GM23248 (cell line): ENCODE measurements at regions not wholly inside any gene's neighbourhood (a gene's known extent, or its start where the extent isn't known, plus 50 kb on each side); places are given as distances from the start of the nearest gene placed in this dataset.

Source experiments
- DNase-seq: peaks from one replicate; pipeline ENCODE4 v3.0.0-alpha.2; 2015
- H2AFZ ChIP-seq: fragments of 200-600 bp; sonication (generic); 2 replicates; pipeline ENCODE4 v1.6.1; 2016; ENCODE audit warnings: antibody characterized with exemption
- H3F3A ChIP-seq: fragments of 200-600 bp; sonication (generic); 2 replicates; pipeline ENCODE4 v1.6.1; 2016; ENCODE audit warnings: mild to moderate bottlenecking, antibody characterized with exemption, mixed run types; ENCODE audit not compliant: insufficient read depth
- H3K27ac ChIP-seq: fragments of 200-600 bp; sonication (generic); 2 replicates; pipeline ENCODE4 v1.5.1; 2016; ENCODE audit warnings: mild to moderate bottlenecking
- H3K27me3 ChIP-seq: fragments of 200-600 bp; sonication (generic); replicated peaks from 2 replicates; pipeline ENCODE4 v1.6.1; 2016; ENCODE audit warnings: mild to moderate bottlenecking; ENCODE audit not compliant: insufficient read depth
- H3K36me3 ChIP-seq: fragments of 200-600 bp; sonication (generic); 2 replicates; pipeline ENCODE4 v1.6.1; 2016; ENCODE audit warnings: low read depth, mild to moderate bottlenecking
- H3K4me1 ChIP-seq: fragments of 200-600 bp; sonication (generic); 2 replicates; pipeline ENCODE4 v1.6.1; 2016; ENCODE audit warnings: mild to moderate bottlenecking; ENCODE audit not compliant: insufficient read depth
- H3K4me2 ChIP-seq: fragments of 200-600 bp; sonication (generic); one replicate; pipeline ENCODE4 v1.6.1; 2016; ENCODE audit warnings: mild to moderate bottlenecking; ENCODE audit not compliant: unreplicated experiment
- H3K4me3 ChIP-seq: fragments of 200-600 bp; sonication (generic); 2 replicates; pipeline ENCODE4 v1.5.1; 2016; ENCODE audit warnings: mild to moderate bottlenecking
- H3K79me2 ChIP-seq: fragments of 200-600 bp; sonication (generic); 2 replicates; pipeline ENCODE4 v1.6.1; 2016; ENCODE audit warnings: mild to moderate bottlenecking; ENCODE audit not compliant: insufficient read depth
- H3K9ac ChIP-seq: fragments of 200-600 bp; sonication (generic); 2 replicates; pipeline ENCODE4 v1.6.1; 2016; ENCODE audit warnings: mild to moderate bottlenecking
- H3K9me2 ChIP-seq: fragments of 200-600 bp; sonication (generic); 2 replicates; pipeline ENCODE4 v1.6.1; 2016; ENCODE audit warnings: mixed run types, mild to moderate bottlenecking, moderate library complexity; ENCODE audit not compliant: insufficient read depth
- H3K9me3 ChIP-seq: fragments of 200-600 bp; sonication (generic); one replicate; pipeline ENCODE4 v1.6.1; 2017; ENCODE audit warnings: low read depth
- H4K20me1 ChIP-seq: fragments of 200-600 bp; sonication (generic); 2 replicates; pipeline ENCODE4 v1.6.0; 2016; ENCODE audit not compliant: insufficient read depth
- EZH2 ChIP-seq: fragments of 200-600 bp; sonication (generic); IDR thresholded peaks from 2 replicates; pipeline ENCODE4 v1.6.1; 2018; ENCODE audit warnings: antibody characterized with exemption, mild to moderate bottlenecking; ENCODE audit not compliant: insufficient read depth, poor library complexity, severe bottlenecking
- EZH2phosphoT487 ChIP-seq: fragments of 200-600 bp; sonication (generic); IDR thresholded peaks from 2 replicates; pipeline ENCODE4 v1.6.1; 2018; ENCODE audit warnings: antibody characterized with exemption, moderate library complexity, mild to moderate bottlenecking, low read depth; ENCODE audit not compliant: insufficient read depth
- WGBS, 2 experiments: methylation state at CpG; one replicate each; pipeline ENCODE4 v1.1.6; 2015 to 2017; ENCODE audit warnings: low lambda C conversion rate in 2 of 2, low coverage in 1 of 2; ENCODE audit errors: missing lambda C conversion rate in 2 of 2; 5-methylcytosine and 5-hydroxymethylcytosine counted together
- in situ Hi-C: fragments of 300-500 bp; cut with MboI; formaldehyde crosslinking; loops from 2 replicates; pipeline ENCODE4 v1.15.0; 2020

GRCh38 chr6:94357381-94357980 is 938.1 kb upstream of the EPHA7 start:
- Histone ChIP-seq H3K4me3 (no peak overlapping the region), H3K27me3 (no peaks in the 10 kb centered on the region), H3K9me2 (no peaks in the 10 kb centered on the region), H2AFZ (no peak overlapping the region), H3K79me2 (no peaks in the 10 kb centered on the region), H3K4me1 (no peaks in the 10 kb centered on the region), H3K36me3 (no peaks in the 10 kb centered on the region), H3K9me3 (peaks cover 4% of the 10 kb centered on the region), H3F3A (no peaks in the 10 kb centered on the region), H3K4me2 (no peak overlapping the region), H3K27ac (no peak overlapping the region), H4K20me1 (no peaks in the 10 kb centered on the region), H3K9ac (no peak overlapping the region)
- WGBS, 2 experiments: 41 to 44% methylated on average over 4 of the region's 4 CpGs
- TF ChIP-seq EZH2: no peak
- no peak for TF ChIP-seq EZH2phosphoT487
- in situ Hi-C loops: no loop called here
- no peak for DNase-seq

- H3K4me3 ChIP-seq: no peak overlapping the region
- WGBS, 2 experiments: 43 to 47% methylated on average over 7 to 8 of the region's 8 CpGs
- no peaks in the 10 kb centered on the region for H4K20me1 ChIP-seq
- no peaks in the 10 kb centered on the region for H3K9me2 ChIP-seq
- H3K79me2 ChIP-seq: no peaks in the 10 kb centered on the region
- no peak overlapping the region for H3K4me2 ChIP-seq
- peaks cover 4% of the 10 kb centered on the region for H3K9me3 ChIP-seq
- in situ Hi-C loops: no loop called here
- no peaks in the 10 kb centered on the region for H3F3A ChIP-seq
- no peak for DNase-seq
- H3K27me3 ChIP-seq: no peaks in the 10 kb centered on the region
- H2AFZ ChIP-seq: no peak overlapping the region
- H3K9ac ChIP-seq: no peak overlapping the region
- TF ChIP-seq EZH2 (no peak), EZH2phosphoT487 (no peak)
- no peaks in the 10 kb centered on the region for H3K4me1 ChIP-seq
- H3K36me3 ChIP-seq: no peaks in the 10 kb centered on the region
- H3K27ac ChIP-seq: no peak overlapping the region
Measured at GRCh38 chr6:94350833-94351232, 931.5 kb upstream of the EPHA7 start.

GRCh38 chr6:94349227-94349626 is 929.9 kb upstream of the EPHA7 start:
- Histone ChIP-seq H3K4me2 (no peak overlapping the region), H4K20me1 (no peaks in the 10 kb centered on the region), H3K9ac (no peak overlapping the region), H3K9me3 (no peaks in the 10 kb centered on the region), H3K4me1 (no peaks in the 10 kb centered on the region), H3K9me2 (no peaks in the 10 kb centered on the region), H2AFZ (no peak overlapping the region), H3K27ac (no peak overlapping the region), H3F3A (no peaks in the 10 kb centered on the region), H3K27me3 (no peaks in the 10 kb centered on the region), H3K36me3 (no peaks in the 10 kb centered on the region), H3K79me2 (no peaks in the 10 kb centered on the region), H3K4me3 (no peak overlapping the region)
- TF ChIP-seq EZH2phosphoT487 (no peak), EZH2 (no peak)
- no peak for DNase-seq
- in situ Hi-C loops: no loop called here
- 33 to 44% methylated on average over 1 of the region's 1 CpG for WGBS, 2 experiments

GRCh38 chr6:94344866-94345265 is 925.5 kb upstream of the EPHA7 start:
- no peaks in the 10 kb centered on the region for H3K79me2 ChIP-seq
- no peak for TF ChIP-seq EZH2
- no peak for TF ChIP-seq EZH2phosphoT487
- H4K20me1 ChIP-seq: no peaks in the 10 kb centered on the region
- H3K4me3 ChIP-seq: no peak overlapping the region
- H3K27me3 ChIP-seq: no peaks in the 10 kb centered on the region
- H3K36me3 ChIP-seq: no peaks in the 10 kb centered on the region
- H3K27ac ChIP-seq: no peak overlapping the region
- H3K4me1 ChIP-seq: no peaks in the 10 kb centered on the region
- in situ Hi-C loops: no loop called here
- 15 to 32% methylated on average over 1 of the region's 1 CpG for WGBS, 2 experiments
- H3K9me3 ChIP-seq: no peaks in the 10 kb centered on the region
- H2AFZ ChIP-seq: no peak overlapping the region
- DNase-seq: no peak
- H3K4me2 ChIP-seq: no peak overlapping the region
- H3K9ac ChIP-seq: no peak overlapping the region
- no peaks in the 10 kb centered on the region for H3K9me2 ChIP-seq
- no peaks in the 10 kb centered on the region for H3F3A ChIP-seq

GRCh38 chr6:94341173-94341572 is 921.8 kb upstream of the EPHA7 start:
- no peaks in the 10 kb centered on the region for H4K20me1 ChIP-seq
- no peak overlapping the region for H2AFZ ChIP-seq
- in situ Hi-C loops: no loop called here

More at GRCh38 chr6:94341173-94341572, 921.8 kb upstream of the EPHA7 start:
- H3K4me3 ChIP-seq: no peak overlapping the region
- 0 to 2% methylated on average over 2 of the region's 2 CpGs for WGBS, 2 experiments
- no peaks in the 10 kb centered on the region for H3K27me3 ChIP-seq
- no peak overlapping the region for H3K4me2 ChIP-seq
- H3K9ac ChIP-seq: no peak overlapping the region
- no peaks in the 10 kb centered on the region for H3F3A ChIP-seq
- no peaks in the 10 kb centered on the region for H3K9me3 ChIP-seq
- no peaks in the 10 kb centered on the region for H3K36me3 ChIP-seq
- TF ChIP-seq EZH2 (no peak), EZH2phosphoT487 (no peak)
- no peaks in the 10 kb centered on the region for H3K4me1 ChIP-seq
- no peak for DNase-seq
- no peak overlapping the region for H3K27ac ChIP-seq
- no peaks in the 10 kb centered on the region for H3K79me2 ChIP-seq
- no peaks in the 10 kb centered on the region for H3K9me2 ChIP-seq
